HepG2 (cell line): ENCODE measurements at regions not wholly inside any gene's neighbourhood (a gene's known extent, or its start where the extent isn't known, plus 50 kb on each side); places are given as distances from the start of the nearest gene placed in this dataset.

Experiments
- ELF1 ChIP-seq: sonication (generic); formaldehyde crosslinking; IDR thresholded peaks from 2 replicates; pipeline ENCODE4 v1.4.0; 2020; ENCODE audit warnings: missing genetic modification reagents
- FOSL2 ChIP-seq: sonication (generic); formaldehyde crosslinking; IDR thresholded peaks from 2 replicates; pipeline ENCODE4 v1.4.0; 2020; ENCODE audit warnings: missing genetic modification reagents
- PHF20 ChIP-seq: sonication (generic); formaldehyde crosslinking; IDR thresholded peaks from 2 replicates; pipeline ENCODE4 v1.5.0; 2020; ENCODE audit warnings: mild to moderate bottlenecking, missing genetic modification reagents
- RFXAP ChIP-seq: sonication (generic); formaldehyde crosslinking; IDR thresholded peaks from 2 replicates; pipeline ENCODE4 v1.4.0; 2020; ENCODE audit warnings: missing genetic modification reagents, borderline replicate concordance
- RXRA ChIP-seq: sonication (generic); formaldehyde crosslinking; IDR thresholded peaks from 2 replicates; pipeline ENCODE4 v1.5.1; 2020; ENCODE audit warnings: missing genetic modification reagents
- SP2 ChIP-seq: sonication (generic); formaldehyde crosslinking; IDR thresholded peaks from 2 replicates; pipeline ENCODE4 v1.5.1; 2020; ENCODE audit warnings: mild to moderate bottlenecking, missing genetic modification reagents
- ZBTB38 ChIP-seq: sonication (generic); formaldehyde crosslinking; IDR thresholded peaks from 2 replicates; pipeline ENCODE4 v1.5.1; 2020; ENCODE audit warnings: mild to moderate bottlenecking, missing genetic modification reagents
- ZFX ChIP-seq: sonication (generic); formaldehyde crosslinking; IDR thresholded peaks from 2 replicates; pipeline ENCODE4 v1.4.0; 2020; ENCODE audit warnings: mild to moderate bottlenecking, low read depth, missing genetic modification reagents, moderate library complexity
- ZKSCAN1 ChIP-seq: fragments of 150-350 bp; IDR thresholded peaks from 2 replicates; pipeline ENCODE4 v1.6.1; 2014; ENCODE audit warnings: low read length
- ZNF234 ChIP-seq: sonication (generic); formaldehyde crosslinking; conservative IDR thresholded peaks from 2 replicates; pipeline ENCODE4 v1.5.1; 2020; ENCODE audit warnings: mild to moderate bottlenecking, missing genetic modification reagents
- ZNF33B ChIP-seq: sonication (generic); formaldehyde crosslinking; IDR thresholded peaks from 2 replicates; pipeline ENCODE4 v1.5.1; 2020; ENCODE audit warnings: mild to moderate bottlenecking, missing genetic modification reagents
- ZNF501 ChIP-seq: sonication (generic); formaldehyde crosslinking; IDR thresholded peaks from 2 replicates; pipeline ENCODE4 v1.5.1; 2020; ENCODE audit warnings: mild to moderate bottlenecking, moderate library complexity, missing genetic modification reagents
- ZNF646 ChIP-seq: sonication (generic); formaldehyde crosslinking; IDR thresholded peaks from 2 replicates; pipeline ENCODE4 v1.9.0; 2021; ENCODE audit warnings: mild to moderate bottlenecking, missing genetic modification reagents
- ZNF790 ChIP-seq: sonication (generic); formaldehyde crosslinking; IDR thresholded peaks from 2 replicates; pipeline ENCODE4 v1.8.0; 2022; ENCODE audit warnings: missing genetic modification reagents, mild to moderate bottlenecking, borderline replicate concordance
- TF ChIP-seq, protein P1 (sequence below): sonication (generic); formaldehyde crosslinking; IDR thresholded peaks from 2 replicates; pipeline ENCODE4 v1.5.1; 2020; ENCODE audit warnings: mild to moderate bottlenecking, missing genetic modification reagents, moderate library complexity
- TF ChIP-seq, protein P2 (sequence below): sonication (generic); formaldehyde crosslinking; IDR thresholded peaks from 2 replicates; pipeline ENCODE4 v1.4.0; 2020; ENCODE audit warnings: missing genetic modification reagents, borderline replicate concordance

DNA sequence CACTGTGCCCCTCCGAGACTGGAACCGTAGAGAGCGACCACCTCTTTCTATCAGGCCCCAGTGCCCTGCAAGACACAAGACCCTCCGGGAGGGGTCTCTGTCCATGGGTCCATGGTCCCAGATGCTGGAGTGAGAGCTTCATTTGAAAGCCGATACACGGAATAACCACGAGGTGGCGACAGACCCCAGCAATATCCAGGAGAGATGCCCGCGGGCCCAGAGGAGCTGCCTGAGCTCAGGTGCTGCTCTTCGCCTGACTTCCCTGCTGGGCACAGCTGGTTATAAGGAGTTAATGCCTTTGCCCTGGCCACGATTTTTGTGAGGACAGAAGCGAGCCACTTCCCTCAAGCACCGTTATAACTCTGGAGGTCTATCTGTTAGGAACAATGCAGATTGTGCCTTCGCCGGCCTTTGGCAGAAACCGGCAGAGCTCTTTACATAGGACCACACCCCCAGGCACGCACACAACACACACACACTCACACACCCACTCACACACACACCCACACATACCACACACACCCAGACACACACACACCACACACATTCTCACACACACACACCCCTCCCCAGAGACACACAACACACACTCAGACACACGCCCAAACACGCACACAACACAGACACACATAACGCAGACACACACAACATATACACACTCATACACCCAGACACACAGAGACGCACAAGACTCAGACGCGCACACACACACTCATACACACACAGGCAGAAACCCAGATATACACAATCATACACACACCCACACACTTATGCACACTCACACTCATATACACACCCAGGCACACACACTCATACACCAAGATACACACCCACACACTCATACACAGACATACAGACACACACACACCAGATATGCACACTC lies 436.4 kb downstream of the SOX9 start (continued):
- TF ChIP-seq ZNF234 (CRISPR knock-in tag) (no peak), ZNF501 (0 out of 2 replicates have a peak, but pooled peaks have one; percentile 69), ZNF646 (peak; percentile 94; the same call in 1 of the 2 replicates), ZNF790 (no peak), ZFX (CRISPR knock-in tag) (0 out of 2 replicates have a peak, but pooled peaks have one; percentile 20), RXRA (CRISPR knock-in tag) (peak; percentile 36; the same call in 1 of the 2 replicates), RFXAP (CRISPR knock-in tag) (no peak), SP2 (CRISPR knock-in tag) (no peak), FOSL2 (CRISPR knock-in tag) (peak; percentile 23; the same call in 1 of the 2 replicates), ELF1 (CRISPR knock-in tag) (no peak), PHF20 (no peak), ZKSCAN1 (0 out of 2 replicates have a peak, but pooled peaks have one; percentile 39), ZBTB38 (CRISPR knock-in tag) (no peak), ZNF33B (CRISPR knock-in tag) (0 out of 2 replicates have a peak, but pooled peaks have one; percentile 40)
- TF ChIP-seq, protein P1, sequence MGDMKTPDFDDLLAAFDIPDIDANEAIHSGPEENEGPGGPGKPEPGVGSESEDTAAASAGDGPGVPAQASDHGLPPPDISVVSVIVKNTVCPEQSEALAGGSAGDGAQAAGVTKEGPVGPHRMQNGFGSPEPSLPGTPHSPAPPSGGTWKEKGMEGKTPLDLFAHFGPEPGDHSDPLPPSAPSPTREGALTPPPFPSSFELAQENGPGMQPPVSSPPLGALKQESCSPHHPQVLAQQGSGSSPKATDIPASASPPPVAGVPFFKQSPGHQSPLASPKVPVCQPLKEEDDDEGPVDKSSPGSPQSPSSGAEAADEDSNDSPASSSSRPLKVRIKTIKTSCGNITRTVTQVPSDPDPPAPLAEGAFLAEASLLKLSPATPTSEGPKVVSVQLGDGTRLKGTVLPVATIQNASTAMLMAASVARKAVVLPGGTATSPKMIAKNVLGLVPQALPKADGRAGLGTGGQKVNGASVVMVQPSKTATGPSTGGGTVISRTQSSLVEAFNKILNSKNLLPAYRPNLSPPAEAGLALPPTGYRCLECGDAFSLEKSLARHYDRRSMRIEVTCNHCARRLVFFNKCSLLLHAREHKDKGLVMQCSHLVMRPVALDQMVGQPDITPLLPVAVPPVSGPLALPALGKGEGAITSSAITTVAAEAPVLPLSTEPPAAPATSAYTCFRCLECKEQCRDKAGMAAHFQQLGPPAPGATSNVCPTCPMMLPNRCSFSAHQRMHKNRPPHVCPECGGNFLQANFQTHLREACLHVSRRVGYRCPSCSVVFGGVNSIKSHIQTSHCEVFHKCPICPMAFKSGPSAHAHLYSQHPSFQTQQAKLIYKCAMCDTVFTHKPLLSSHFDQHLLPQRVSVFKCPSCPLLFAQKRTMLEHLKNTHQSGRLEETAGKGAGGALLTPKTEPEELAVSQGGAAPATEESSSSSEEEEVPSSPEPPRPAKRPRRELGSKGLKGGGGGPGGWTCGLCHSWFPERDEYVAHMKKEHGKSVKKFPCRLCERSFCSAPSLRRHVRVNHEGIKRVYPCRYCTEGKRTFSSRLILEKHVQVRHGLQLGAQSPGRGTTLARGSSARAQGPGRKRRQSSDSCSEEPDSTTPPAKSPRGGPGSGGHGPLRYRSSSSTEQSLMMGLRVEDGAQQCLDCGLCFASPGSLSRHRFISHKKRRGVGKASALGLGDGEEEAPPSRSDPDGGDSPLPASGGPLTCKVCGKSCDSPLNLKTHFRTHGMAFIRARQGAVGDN (CRISPR knock-in tag) = peak; percentile 64
- TF ChIP-seq, protein P2, sequence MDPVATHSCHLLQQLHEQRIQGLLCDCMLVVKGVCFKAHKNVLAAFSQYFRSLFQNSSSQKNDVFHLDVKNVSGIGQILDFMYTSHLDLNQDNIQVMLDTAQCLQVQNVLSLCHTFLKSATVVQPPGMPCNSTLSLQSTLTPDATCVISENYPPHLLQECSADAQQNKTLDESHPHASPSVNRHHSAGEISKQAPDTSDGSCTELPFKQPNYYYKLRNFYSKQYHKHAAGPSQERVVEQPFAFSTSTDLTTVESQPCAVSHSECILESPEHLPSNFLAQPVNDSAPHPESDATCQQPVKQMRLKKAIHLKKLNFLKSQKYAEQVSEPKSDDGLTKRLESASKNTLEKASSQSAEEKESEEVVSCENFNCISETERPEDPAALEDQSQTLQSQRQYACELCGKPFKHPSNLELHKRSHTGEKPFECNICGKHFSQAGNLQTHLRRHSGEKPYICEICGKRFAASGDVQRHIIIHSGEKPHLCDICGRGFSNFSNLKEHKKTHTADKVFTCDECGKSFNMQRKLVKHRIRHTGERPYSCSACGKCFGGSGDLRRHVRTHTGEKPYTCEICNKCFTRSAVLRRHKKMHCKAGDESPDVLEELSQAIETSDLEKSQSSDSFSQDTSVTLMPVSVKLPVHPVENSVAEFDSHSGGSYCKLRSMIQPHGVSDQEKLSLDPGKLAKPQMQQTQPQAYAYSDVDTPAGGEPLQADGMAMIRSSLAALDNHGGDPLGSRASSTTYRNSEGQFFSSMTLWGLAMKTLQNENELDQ (CRISPR knock-in tag) = no peak
